ENCODE measurements at regions not wholly inside any gene's neighbourhood (a gene's known extent, or its start where the extent isn't known, plus 50 kb on each side); places are given as distances from the start of the nearest gene placed in this dataset.
"Not testable (repeated sequence)": the region's sequence is repeated elsewhere in the genome, so short reads cannot be mapped to it uniquely, and the experiment has no call there.

GRCh38 chr14:105742531-105742848 is 216.1 kb downstream of the TMEM121 start:
- no peak overlapping the region for H3K27ac ChIP-seq
- no peak for TF ChIP-seq CTCF (conservative IDR thresholded peaks at IDR 0.05)

- H3K27ac ChIP-seq = not testable (repeated sequence)
Measured at GRCh38 chr14:105742904-105743701, 216.7 kb downstream of the TMEM121 start.

GRCh38 chr14:105744213-105744787 is 217.9 kb downstream of the TMEM121 start:
- H3K27ac ChIP-seq = not testable (repeated sequence)

GRCh38 chr14:105745433-105746123 is 219.2 kb downstream of the TMEM121 start:
- TF ChIP-seq CTCF (conservative IDR thresholded peaks at IDR 0.05) = no peak
- no peak overlapping the region for H3K27ac ChIP-seq

- no peak for TF ChIP-seq CTCF (conservative IDR thresholded peaks at IDR 0.05)
- H3K27ac ChIP-seq = no peak overlapping the region
Measured at GRCh38 chr14:105746124-105746514, 219.7 kb downstream of the TMEM121 start.

GRCh38 chr14:105746800-105747502 is 220.6 kb downstream of the TMEM121 start:
- H3K27ac ChIP-seq = not testable (repeated sequence)

- H3K27ac ChIP-seq = not testable (repeated sequence)
Measured at GRCh38 chr14:105747503-105748203, 221.3 kb downstream of the TMEM121 start.

- TF ChIP-seq CTCF (conservative IDR thresholded peaks at IDR 0.05) = no peak
- H3K27ac ChIP-seq = no peak overlapping the region
Measured at GRCh38 chr14:105748204-105748578, 221.8 kb downstream of the TMEM121 start.

- not testable (repeated sequence) for H3K27ac ChIP-seq
Measured at GRCh38 chr14:105748710-105749109, 222.3 kb downstream of the TMEM121 start.

GRCh38 chr14:105749870-105750541 is 223.6 kb downstream of the TMEM121 start:
- H3K27ac ChIP-seq = not testable (repeated sequence)

GRCh38 chr14:105751291-105751751 is 224.9 kb downstream of the TMEM121 start:
- not testable (repeated sequence) for H3K27ac ChIP-seq

- H3K27ac ChIP-seq = not testable (repeated sequence)
Measured at GRCh38 chr14:105752420-105752819, 226.0 kb downstream of the TMEM121 start.

Data from VCaP (cell line).